Loucy (cell line): ENCODE measurements at regions not wholly inside any gene's neighbourhood (a gene's known extent, or its start where the extent isn't known, plus 50 kb on each side); places are given as distances from the start of the nearest gene placed in this dataset.

Source experiments
- CTCF ChIP-seq: fragments of 200-600 bp; sonication (generic); conservative IDR thresholded peaks from 2 replicates; pipeline ENCODE4 v1.5.1; 2014; ENCODE audit warnings: mild to moderate bottlenecking, antibody characterized with exemption, low read length
- EZH2phosphoT487 ChIP-seq: fragments of 200-600 bp; IDR thresholded peaks from 2 replicates; pipeline ENCODE4 v1.6.1; 2018; ENCODE audit warnings: antibody characterized with exemption, mild to moderate bottlenecking, moderate library complexity, borderline replicate concordance

DNA sequence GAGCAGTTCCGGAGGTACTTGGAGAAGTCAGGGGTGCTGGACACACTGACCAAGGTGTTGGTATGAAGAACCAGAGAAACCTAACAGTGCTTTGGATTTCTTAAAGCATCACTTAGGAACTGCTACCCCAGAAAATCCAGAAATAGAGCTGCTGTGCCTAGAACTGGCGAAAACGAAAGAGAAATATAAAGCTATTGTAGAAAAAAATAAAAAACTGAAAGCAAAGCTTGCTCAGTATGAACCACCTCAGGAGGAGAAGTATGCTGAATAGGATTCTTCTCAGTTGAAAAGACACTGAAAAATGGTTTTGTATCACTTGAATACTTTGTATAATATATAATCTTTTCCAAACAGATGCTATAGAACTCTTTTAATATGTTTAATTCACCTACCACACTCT is 106.3 kb upstream of the PMFBP1 start:
- no peak for TF ChIP-seq CTCF
- TF ChIP-seq EZH2phosphoT487 = no peak
